ENCODE measurements at regions not wholly inside any gene's neighbourhood (a gene's known extent, or its start where the extent isn't known, plus 50 kb on each side); places are given as distances from the start of the nearest gene placed in this dataset.

DNA sequence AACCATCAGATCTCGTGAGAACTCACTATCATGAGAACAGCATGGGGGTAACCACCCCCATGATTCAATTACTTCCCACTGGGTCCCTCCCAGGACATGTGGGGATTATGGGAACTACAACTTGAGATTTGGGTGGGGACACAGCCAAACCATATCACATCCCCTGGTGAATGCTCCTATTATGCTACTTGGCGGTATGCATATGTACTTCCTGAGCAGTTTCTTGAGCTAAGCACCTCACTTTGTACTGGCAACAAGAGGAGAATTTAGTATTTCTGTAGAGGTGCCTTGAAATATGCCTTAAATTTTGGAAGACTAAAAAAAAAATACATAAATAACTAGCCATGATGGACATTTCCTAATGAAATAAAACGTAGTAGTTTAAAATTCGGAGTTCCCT lies 327.2 kb upstream of the CITED2 start:
- H3K27ac Mint-ChIP-seq, result no peak overlapping the region
- H3K4me1 Mint-ChIP-seq, result no peaks in the 10 kb centered on the region
- H3K9me3 Mint-ChIP-seq, result peaks cover 14% of the 10 kb centered on the region
- TF ChIP-seq, protein P1, sequence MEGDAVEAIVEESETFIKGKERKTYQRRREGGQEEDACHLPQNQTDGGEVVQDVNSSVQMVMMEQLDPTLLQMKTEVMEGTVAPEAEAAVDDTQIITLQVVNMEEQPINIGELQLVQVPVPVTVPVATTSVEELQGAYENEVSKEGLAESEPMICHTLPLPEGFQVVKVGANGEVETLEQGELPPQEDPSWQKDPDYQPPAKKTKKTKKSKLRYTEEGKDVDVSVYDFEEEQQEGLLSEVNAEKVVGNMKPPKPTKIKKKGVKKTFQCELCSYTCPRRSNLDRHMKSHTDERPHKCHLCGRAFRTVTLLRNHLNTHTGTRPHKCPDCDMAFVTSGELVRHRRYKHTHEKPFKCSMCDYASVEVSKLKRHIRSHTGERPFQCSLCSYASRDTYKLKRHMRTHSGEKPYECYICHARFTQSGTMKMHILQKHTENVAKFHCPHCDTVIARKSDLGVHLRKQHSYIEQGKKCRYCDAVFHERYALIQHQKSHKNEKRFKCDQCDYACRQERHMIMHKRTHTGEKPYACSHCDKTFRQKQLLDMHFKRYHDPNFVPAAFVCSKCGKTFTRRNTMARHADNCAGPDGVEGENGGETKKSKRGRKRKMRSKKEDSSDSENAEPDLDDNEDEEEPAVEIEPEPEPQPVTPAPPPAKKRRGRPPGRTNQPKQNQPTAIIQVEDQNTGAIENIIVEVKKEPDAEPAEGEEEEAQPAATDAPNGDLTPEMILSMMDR (conservative IDR thresholded peaks at IDR 0.05), result peak; percentile 16
- no peak for DNase-seq
- Histone ChIP-seq H3K9ac (ENCODE audit: extremely low read depth, low read length, poor library complexity, severe bottlenecking) (no peak overlapping the region), H3K4me1 (ENCODE audit: control insufficient read depth, insufficient read depth, low read length) (no peaks in the 10 kb centered on the region), H3K9me3 (ENCODE audit: control insufficient read depth, low read length) (peaks cover 12% of the 10 kb centered on the region), H3K27ac (ENCODE audit: low read depth, low read length) (no peak overlapping the region), H3K36me3 (ENCODE audit: control insufficient read depth, insufficient read depth, low read length) (no peaks in the 10 kb centered on the region), H3K27me3 (ENCODE audit: control insufficient read depth, insufficient read depth, low read length, poor library complexity, severe bottlenecking) (no peaks in the 10 kb centered on the region), H3K4me3 (ENCODE audit: low read length) (no peak overlapping the region)
- 97% methylated on average over 4 of the region's 4 CpGs; no CpG with 5 or more reads in 1 of the 2 experiments for WGBS, 2 experiments (ENCODE audit: insufficient coverage in 1 of 2, insufficient read length in 1 of 2)
- no peak overlapping the region for H3K4me3 Mint-ChIP-seq
- H3K27me3 Mint-ChIP-seq (ENCODE audit: insufficient read depth), result no peaks in the 10 kb centered on the region
- H3K36me3 Mint-ChIP-seq (ENCODE audit: low read depth), result no peaks in the 10 kb centered on the region

DNA sequence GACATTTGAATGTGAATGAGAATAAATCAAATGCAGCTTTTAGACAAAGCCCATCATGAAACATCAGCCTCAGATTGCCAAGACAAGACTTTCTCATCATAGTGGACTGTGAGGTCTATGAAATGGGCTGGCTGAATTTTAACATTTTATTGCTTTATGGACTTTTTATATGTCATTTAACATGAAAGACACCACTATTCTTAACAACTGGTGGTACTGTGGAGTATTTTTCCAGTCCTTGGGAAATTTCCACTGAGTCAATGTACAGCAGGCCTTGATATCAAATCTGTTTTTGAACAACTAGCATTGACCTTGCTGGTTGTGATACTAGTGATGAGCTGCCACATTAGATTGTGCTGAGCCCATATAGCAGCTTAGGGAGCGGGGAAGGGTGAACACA lies 326.6 kb upstream of the CITED2 start:
- Histone ChIP-seq H3K27ac (ENCODE audit: low read depth, low read length) (no peak overlapping the region), H3K4me3 (ENCODE audit: low read length) (no peak overlapping the region), H3K9me3 (ENCODE audit: control insufficient read depth, low read length) (peaks cover 16% of the 10 kb centered on the region), H3K4me1 (ENCODE audit: control insufficient read depth, insufficient read depth, low read length) (no peaks in the 10 kb centered on the region), H3K27me3 (ENCODE audit: control insufficient read depth, insufficient read depth, low read length, poor library complexity, severe bottlenecking) (no peaks in the 10 kb centered on the region), H3K36me3 (ENCODE audit: control insufficient read depth, insufficient read depth, low read length) (no peaks in the 10 kb centered on the region), H3K9ac (ENCODE audit: extremely low read depth, low read length, poor library complexity, severe bottlenecking) (no peak overlapping the region)
- no peaks in the 10 kb centered on the region for H3K27me3 Mint-ChIP-seq (ENCODE audit: insufficient read depth)
- H3K9me3 Mint-ChIP-seq, result peaks cover 14% of the 10 kb centered on the region
- H3K4me1 Mint-ChIP-seq, result no peaks in the 10 kb centered on the region
- no peak for DNase-seq
- H3K27ac Mint-ChIP-seq, result no peak overlapping the region
- no peaks in the 10 kb centered on the region for H3K36me3 Mint-ChIP-seq (ENCODE audit: low read depth)
- TF ChIP-seq, protein P1 (conservative IDR thresholded peaks at IDR 0.05), result no peak
- 100% methylated on average over 1 of the region's 1 CpG; no CpG with 5 or more reads in 1 of the 2 experiments for WGBS, 2 experiments (ENCODE audit: insufficient coverage in 1 of 2, insufficient read length in 1 of 2)
- H3K4me3 Mint-ChIP-seq, result no peak overlapping the region

DNA sequence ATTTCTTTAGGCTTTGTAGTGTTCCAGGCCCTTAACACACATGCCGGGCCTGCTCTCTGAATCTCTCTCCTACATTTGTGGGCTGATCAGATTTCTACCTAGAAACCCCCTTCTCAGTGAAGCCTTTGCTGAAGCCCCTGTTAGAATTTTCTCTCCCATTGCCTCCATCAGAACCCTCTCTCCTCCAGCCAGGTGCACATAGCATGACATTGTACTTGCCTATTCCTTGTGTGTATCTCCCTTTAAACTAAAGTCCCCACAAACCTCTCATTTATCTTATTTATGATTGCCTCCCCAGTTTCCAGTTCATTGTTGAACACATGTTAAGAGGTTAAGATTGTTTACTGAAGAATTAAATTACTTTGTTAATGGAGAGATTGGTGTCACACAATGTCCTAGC lies 325.5 kb upstream of the CITED2 start:
- Histone ChIP-seq H3K9me3 (ENCODE audit: control insufficient read depth, low read length) (peaks cover 16% of the 10 kb centered on the region), H3K27ac (ENCODE audit: low read depth, low read length) (no peak overlapping the region), H3K36me3 (ENCODE audit: control insufficient read depth, insufficient read depth, low read length) (no peaks in the 10 kb centered on the region), H3K27me3 (ENCODE audit: control insufficient read depth, insufficient read depth, low read length, poor library complexity, severe bottlenecking) (no peaks in the 10 kb centered on the region), H3K4me1 (ENCODE audit: control insufficient read depth, insufficient read depth, low read length) (no peaks in the 10 kb centered on the region), H3K4me3 (ENCODE audit: low read length) (no peak overlapping the region), H3K9ac (ENCODE audit: extremely low read depth, low read length, poor library complexity, severe bottlenecking) (no peak overlapping the region)
- TF ChIP-seq, protein P1 (conservative IDR thresholded peaks at IDR 0.05), result no peak
- no peak overlapping the region for H3K4me3 Mint-ChIP-seq
- H3K27me3 Mint-ChIP-seq (ENCODE audit: insufficient read depth), result no peaks in the 10 kb centered on the region
- no peak overlapping the region for H3K27ac Mint-ChIP-seq
- no peaks in the 10 kb centered on the region for H3K36me3 Mint-ChIP-seq (ENCODE audit: low read depth)
- WGBS, 2 experiments (ENCODE audit: insufficient coverage in 1 of 2, insufficient read length in 1 of 2), result 89 to 100% methylated on average over 1 of the region's 1 CpG
- no peaks in the 10 kb centered on the region for H3K4me1 Mint-ChIP-seq
- H3K9me3 Mint-ChIP-seq, result peaks cover 14% of the 10 kb centered on the region
- DNase-seq, result no peak

Measured in endodermal cell (in vitro differentiated cells).